Liver (tissue), 8 donors: ENCODE measurements at regions not wholly inside any gene's neighbourhood (a gene's known extent, or its start where the extent isn't known, plus 50 kb on each side); places are given as distances from the start of the nearest gene placed in this dataset.

Source experiments
- DNase-seq: peaks from one replicate; pipeline ENCODE4 v3.0.0-alpha.2; 2017; ENCODE audit warnings: low spot score
- H3K27ac ChIP-seq, 2 donors: one replicate each; pipeline ENCODE4 v1.7.0; 2013; ENCODE audit warnings: inconsistent platforms in 2 of 2, low read length in 2 of 2, control low read depth in 1 of 2, low read depth in 1 of 2, mild to moderate bottlenecking in 1 of 2
- H3K27me3 ChIP-seq, 4 donors: one replicate each; pipeline versions ENCODE4 v1.6.1 to v1.7.0; 2013; ENCODE audit warnings: low read length in 3 of 4, inconsistent platforms in 1 of 4, mild to moderate bottlenecking in 1 of 4, moderate library complexity in 1 of 4; ENCODE audit not compliant: control insufficient read depth in 4 of 4, insufficient read depth in 4 of 4
- H3K36me3 ChIP-seq, 4 donors: one replicate each; pipeline versions ENCODE4 v1.6.1 to v1.7.0; 2013; ENCODE audit warnings: low read length in 3 of 4, mild to moderate bottlenecking in 3 of 4, low read depth in 1 of 4, moderate library complexity in 1 of 4; ENCODE audit not compliant: control insufficient read depth in 4 of 4, insufficient read depth in 3 of 4
- H3K4me1 ChIP-seq, 4 donors: one replicate each; pipeline versions ENCODE4 v1.6.1 to v1.7.0; 2013; ENCODE audit warnings: low read length in 3 of 4, mild to moderate bottlenecking in 3 of 4, moderate library complexity in 1 of 4; ENCODE audit not compliant: control insufficient read depth in 4 of 4, insufficient read depth in 4 of 4
- H3K4me3 ChIP-seq, 3 donors: one replicate each; pipeline versions ENCODE4 v1.6.1 to v1.7.0; 2013; ENCODE audit warnings: low read length in 3 of 3, control low read depth in 1 of 3, low read depth in 1 of 3, mild to moderate bottlenecking in 1 of 3
- H3K9ac ChIP-seq, 2 donors: one replicate each; pipeline ENCODE4 v1.7.0; 2013; ENCODE audit warnings: low read length in 2 of 2, mild to moderate bottlenecking in 2 of 2, moderate library complexity in 2 of 2, control low read depth in 1 of 2, low read depth in 1 of 2
- H3K9me3 ChIP-seq, 4 donors: one replicate each; pipeline versions ENCODE4 v1.6.1 to v1.7.0; 2013; ENCODE audit warnings: low read length in 3 of 4; ENCODE audit not compliant: control insufficient read depth in 4 of 4
- ATF3 ChIP-seq: IDR thresholded peaks from 2 replicates; pipeline ENCODE4 v1.6.1; 2016; ENCODE audit warnings: antibody characterized with exemption
- CTCF ChIP-seq: fragments of 150-350 bp; IDR thresholded peaks from 2 replicates; pipeline ENCODE4 v1.5.1; 2017; ENCODE audit warnings: improper control_type of control experiment, low read depth, low read length; ENCODE audit not compliant: missing input control
- EGR1 ChIP-seq, 2 donors: IDR thresholded peaks; 2 replicates each; pipeline ENCODE4 v1.6.1; 2016 to 2018; ENCODE audit warnings: antibody characterized with exemption in 2 of 2, low read depth in 2 of 2
- FOXA1 ChIP-seq: IDR thresholded peaks from 2 replicates; pipeline ENCODE4 v1.6.1; 2016; ENCODE audit warnings: antibody characterized with exemption
- FOXA2 ChIP-seq: IDR thresholded peaks from 2 replicates; pipeline ENCODE4 v1.6.1; 2016; ENCODE audit warnings: antibody characterized with exemption
- GABPA ChIP-seq, 2 donors: IDR thresholded peaks in 1 of 2; conservative IDR thresholded peaks in 1 of 2; 2 replicates each; pipeline ENCODE4 v1.6.1; 2016; ENCODE audit warnings: antibody characterized with exemption in 2 of 2, mild to moderate bottlenecking in 1 of 2, moderate library complexity in 1 of 2
- HNF4A ChIP-seq, 2 donors: conservative IDR thresholded peaks; 2 replicates each; pipeline ENCODE4 v1.6.1; 2016; ENCODE audit warnings: antibody characterized with exemption in 2 of 2, mild to moderate bottlenecking in 2 of 2
- HNF4G ChIP-seq: IDR thresholded peaks from 2 replicates; pipeline ENCODE4 v1.6.1; 2016; ENCODE audit warnings: antibody characterized with exemption
- JUND ChIP-seq, 2 donors: IDR thresholded peaks; 2 replicates each; pipeline ENCODE4 v1.6.1; 2016; ENCODE audit warnings: antibody characterized with exemption in 2 of 2
- MAX ChIP-seq: IDR thresholded peaks from 2 replicates; pipeline ENCODE4 v1.6.1; 2016; ENCODE audit warnings: antibody characterized with exemption
- NR2F2 ChIP-seq: IDR thresholded peaks from 2 replicates; pipeline ENCODE4 v1.6.1; 2016; ENCODE audit warnings: antibody characterized with exemption
- RAD21 ChIP-seq, 2 donors: IDR thresholded peaks; 2 replicates each; pipeline ENCODE4 v1.6.1; 2016; ENCODE audit warnings: antibody characterized with exemption in 2 of 2, mild to moderate bottlenecking in 2 of 2
- REST ChIP-seq: IDR thresholded peaks from 2 replicates; pipeline ENCODE4 v1.6.1; 2016; ENCODE audit warnings: antibody characterized with exemption, mild to moderate bottlenecking
- RXRA ChIP-seq, 2 donors: IDR thresholded peaks; 2 replicates each; pipeline ENCODE4 v1.6.1; 2017 to 2018; ENCODE audit warnings: antibody characterized with exemption in 2 of 2, mild to moderate bottlenecking in 1 of 2
- SP1 ChIP-seq: IDR thresholded peaks from 2 replicates; pipeline ENCODE4 v1.6.1; 2018; ENCODE audit warnings: antibody characterized with exemption, mild to moderate bottlenecking
- TAF1 ChIP-seq: conservative IDR thresholded peaks from 2 replicates; pipeline ENCODE4 v1.6.1; 2016; ENCODE audit warnings: antibody characterized with exemption, mild to moderate bottlenecking
- YY1 ChIP-seq: IDR thresholded peaks from 2 replicates; pipeline ENCODE4 v1.6.1; 2016; ENCODE audit warnings: antibody characterized with exemption, mild to moderate bottlenecking
- ZBTB33 ChIP-seq: IDR thresholded peaks from 2 replicates; pipeline ENCODE4 v1.6.1; 2016; ENCODE audit warnings: antibody characterized with exemption
- WGBS: extraction: QIAGEN DNeasy Blood & Tissue Kit; methylation state at CpG from one replicate; pipeline ENCODE4 v1.1.7; 2013; 5-methylcytosine and 5-hydroxymethylcytosine counted together
- donor health status: healthy.
- donor health status: healthy.
- donor health status: healthy.
- donor health status: healthy.
- donor health status: healthy.

GRCh38 chr9:7405924-7406604 is 393.5 kb downstream of the DMAC1 start:
- TF ChIP-seq NR2F2 (no peak), CTCF (no peak), REST (no peak), TAF1 (no peak), YY1 (no peak), RAD21 (IDR thresholded peaks at IDR 0.05) (no peak), RXRA (IDR thresholded peaks at IDR 0.05) (no peak), JUND (IDR thresholded peaks at IDR 0.05) (no peak), FOXA1 (no peak), FOXA2 (no peak), MAX (no peak), GABPA (IDR thresholded peaks at IDR 0.05 in 1 of 2, conservative IDR thresholded peaks at IDR 0.05 in 1 of 2) (no peak), ZBTB33 (no peak), ATF3 (no peak), SP1 (no peak), HNF4A (conservative IDR thresholded peaks at IDR 0.05) (no peak), HNF4G (no peak), EGR1 (IDR thresholded peaks at IDR 0.05; ENCODE audit: low read depth in 2 of 2) (no peak)
- no peak overlapping the region for H3K9ac ChIP-seq
- DNase-seq = no peak
- H3K36me3 ChIP-seq = no peaks in the 10 kb centered on the region
- no peaks in the 10 kb centered on the region for H3K4me1 ChIP-seq
- H3K4me3 ChIP-seq = no peak overlapping the region
- no peaks in the 10 kb centered on the region for H3K27me3 ChIP-seq
- WGBS = 81% methylated on average over 4 of the region's 4 CpGs
- no peak overlapping the region for H3K27ac ChIP-seq
- no peaks in the 10 kb centered on the region for H3K9me3 ChIP-seq
